Stimulated activated CD8-positive, alpha-beta memory T cell treated with anti-CD3 and anti-CD28 coated beads, Interleukin-2, amount 100 ng/mL, for 1 hour (primary cell): ENCODE measurements at regions not wholly inside any gene's neighbourhood (a gene's known extent, or its start where the extent isn't known, plus 50 kb on each side); places are given as distances from the start of the nearest gene placed in this dataset.

ENCODE experiments used
- DNase-seq, 2 donors: peaks; one replicate each; pipeline ENCODE4 v3.0.0-alpha.2; 2020; ENCODE audit warnings: low read depth in 2 of 2

DNA sequence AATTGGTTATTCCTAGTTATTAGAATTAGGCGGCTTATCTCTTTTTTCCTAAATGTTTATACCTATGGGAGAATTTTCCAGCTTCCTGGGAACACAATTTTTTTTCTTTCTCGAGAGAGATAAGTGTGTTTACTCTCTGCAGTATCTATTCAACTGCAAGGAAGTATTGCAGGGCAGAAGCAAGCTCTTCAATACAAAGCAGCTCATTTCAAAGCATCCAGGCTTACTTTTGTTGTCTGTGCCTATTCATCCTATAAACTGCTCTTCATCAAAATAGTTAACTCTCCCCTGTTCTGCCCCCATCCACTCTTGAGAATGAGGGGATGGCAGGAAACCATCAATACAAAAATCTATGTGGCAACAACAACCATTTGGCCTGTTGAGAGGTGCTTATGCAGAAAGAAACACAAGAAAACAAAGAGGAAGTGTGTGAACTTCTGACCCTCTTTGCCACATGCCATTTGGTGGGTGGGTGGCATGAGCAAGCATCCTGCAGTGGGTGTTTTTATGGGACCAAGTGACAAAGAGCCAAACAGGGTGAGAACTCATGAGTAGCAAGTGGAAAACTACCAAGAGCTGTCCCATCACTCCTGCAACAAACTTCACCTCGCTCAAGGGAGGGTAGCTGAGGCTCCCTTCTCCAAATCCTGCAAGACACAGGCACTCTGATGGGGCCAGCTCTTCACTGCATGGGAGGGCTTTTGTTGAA is 50.6 kb upstream of the MRPS6 start:
- no peak for DNase-seq

GRCh38 chr21:34021726-34022125 is 51.7 kb upstream of the MRPS6 start:
- DNase-seq: no peak

- no peak for DNase-seq
Observed at GRCh38 chr21:34020983-34021553, 52.3 kb upstream of the MRPS6 start.

DNA sequence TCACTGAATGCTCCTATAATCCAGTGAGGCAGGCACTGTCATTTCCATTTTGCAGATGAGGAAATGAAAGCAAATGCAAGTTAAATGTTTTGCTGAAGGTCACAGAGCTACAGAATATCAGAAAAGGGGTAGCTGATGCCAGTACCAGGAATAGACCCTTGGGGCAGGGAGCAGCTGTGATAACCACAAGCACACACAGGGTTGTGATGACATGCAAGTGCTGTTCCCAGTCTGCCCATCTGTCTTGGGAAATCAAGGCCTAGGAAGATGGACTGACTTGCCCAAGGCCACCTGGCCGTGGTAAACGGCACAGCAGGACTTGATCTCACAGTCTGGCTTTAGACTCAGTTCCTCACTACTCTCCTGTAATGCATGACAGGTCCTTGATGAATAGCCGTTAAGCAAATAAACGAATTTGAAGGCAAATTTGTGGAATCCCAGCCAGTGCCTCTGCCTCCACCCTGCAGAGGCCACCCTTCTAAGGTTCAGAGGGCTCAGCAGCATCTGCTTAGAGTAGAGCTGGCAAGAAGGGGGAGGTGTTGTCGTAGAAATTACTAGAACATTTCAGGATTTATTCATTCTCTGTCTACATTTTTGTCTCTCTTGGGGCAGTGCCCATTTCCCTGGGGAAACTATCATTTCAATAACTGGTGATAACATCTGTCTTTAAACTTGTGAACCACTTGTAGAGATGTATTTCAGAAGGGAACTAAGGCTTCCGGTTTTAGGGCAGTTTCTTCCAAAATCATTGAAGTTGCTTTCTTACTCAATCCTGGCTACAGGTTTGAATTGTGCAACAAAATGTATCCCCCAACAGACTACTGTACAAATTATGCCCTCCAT is 53.2 kb upstream of the MRPS6 start:
- DNase-seq: no peak

GRCh38 chr21:34019402-34019801 is 54.0 kb upstream of the MRPS6 start:
- no peak for DNase-seq

GRCh38 chr21:34018910-34019309 is 54.5 kb upstream of the MRPS6 start:
- DNase-seq: no peak

DNA sequence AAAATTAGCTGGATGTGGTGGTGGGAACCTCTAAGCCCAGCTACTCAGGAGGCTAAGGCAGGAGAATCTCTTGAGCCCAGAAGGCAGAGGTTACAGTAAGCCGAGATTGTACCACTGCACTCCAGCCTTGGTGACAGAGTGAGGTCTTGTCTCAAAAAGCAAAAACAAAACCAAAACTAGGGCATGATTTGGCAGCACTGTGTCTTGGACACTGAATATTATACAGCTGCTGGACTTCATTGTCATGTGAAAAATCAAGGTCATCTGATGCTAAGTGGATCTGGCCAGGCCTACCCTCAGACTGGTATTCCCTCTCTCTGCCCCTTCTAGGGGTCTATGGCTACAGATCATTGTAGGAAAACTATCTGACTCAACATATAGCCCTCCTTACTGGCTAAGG is 55.2 kb upstream of the MRPS6 start:
- no peak for DNase-seq

DNA sequence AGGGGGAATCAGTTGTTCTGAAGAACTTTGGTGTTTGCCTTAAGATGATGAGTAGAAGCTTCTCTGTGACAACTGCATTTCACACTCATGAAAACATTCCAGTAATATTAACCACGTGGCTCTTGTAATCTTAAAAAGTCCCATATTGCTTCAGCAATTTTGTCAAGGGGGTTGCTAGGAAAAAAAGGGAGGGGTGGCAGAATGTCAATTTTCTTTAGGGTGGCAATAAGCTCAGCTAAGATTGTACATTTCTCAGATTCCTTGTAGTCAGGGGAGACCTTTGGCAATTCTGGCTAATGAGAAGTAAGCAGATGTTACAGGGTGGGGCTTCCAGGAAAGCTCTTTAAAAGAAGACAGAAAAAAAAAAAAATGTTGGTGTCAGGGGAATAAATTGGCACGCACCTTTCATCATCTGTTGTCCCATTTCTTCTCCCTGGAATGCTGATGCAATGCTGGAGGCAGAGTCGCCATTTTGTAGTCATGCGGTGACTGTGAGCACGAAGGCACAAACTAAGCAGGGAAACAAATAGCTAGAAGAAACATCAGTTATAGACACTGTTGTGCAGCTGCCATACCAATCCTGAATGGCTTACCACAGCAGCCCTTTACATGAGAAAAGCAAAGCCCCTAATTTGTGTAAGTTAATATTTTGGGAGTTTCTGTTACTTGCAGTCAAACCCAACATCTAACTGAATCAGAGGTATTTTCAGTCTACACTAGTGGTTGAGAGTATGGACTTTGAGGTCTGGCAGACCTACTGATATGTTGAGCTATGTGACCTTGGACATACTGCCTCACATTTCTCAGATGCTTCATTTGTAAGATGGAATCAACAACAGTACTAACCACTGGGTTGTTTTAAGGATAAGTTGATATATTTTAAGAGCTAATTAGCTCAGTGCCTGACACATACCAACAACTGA is 56.1 kb upstream of the MRPS6 start:
- no peak for DNase-seq

DNA sequence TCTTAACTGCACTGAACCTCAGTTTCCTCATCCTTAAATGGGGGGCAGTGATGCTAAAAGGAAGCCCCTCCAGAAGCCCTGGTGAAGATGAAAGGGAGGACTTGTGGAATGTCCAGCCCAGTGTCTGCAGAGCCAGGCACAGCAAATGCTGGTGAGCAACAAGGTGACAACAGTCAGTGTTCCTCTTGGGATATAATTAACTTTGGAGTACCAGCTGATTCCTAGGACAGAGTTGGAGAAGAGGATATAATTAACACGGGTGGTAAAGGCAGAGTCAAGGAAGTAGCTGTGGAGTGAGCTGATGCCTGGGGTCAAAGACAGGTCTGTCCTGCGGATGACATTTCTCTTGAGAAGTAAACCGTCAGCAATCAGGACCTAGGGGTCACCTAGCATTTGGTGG is 60.7 kb upstream of the MRPS6 start:
- no peak for DNase-seq

DNA sequence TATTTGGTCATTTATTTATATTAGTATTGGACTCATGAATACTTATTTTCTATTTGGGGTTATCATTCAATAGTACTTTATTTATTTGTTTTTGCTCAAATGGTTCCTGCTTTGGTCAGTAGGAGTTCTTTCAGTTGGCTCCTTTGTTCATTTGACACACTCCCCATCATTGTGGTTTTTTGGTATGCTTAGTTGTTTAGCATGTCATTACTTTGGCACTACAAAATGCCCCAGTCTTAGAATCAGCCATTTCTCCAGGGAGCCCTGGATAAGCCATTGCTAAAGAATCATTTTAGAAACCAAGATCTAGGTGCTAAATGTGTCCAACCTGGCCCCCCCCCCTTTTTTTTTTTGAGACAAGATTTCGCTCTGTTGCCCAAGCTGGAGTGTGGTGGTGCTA is 61.7 kb upstream of the MRPS6 start:
- DNase-seq: no peak

DNA sequence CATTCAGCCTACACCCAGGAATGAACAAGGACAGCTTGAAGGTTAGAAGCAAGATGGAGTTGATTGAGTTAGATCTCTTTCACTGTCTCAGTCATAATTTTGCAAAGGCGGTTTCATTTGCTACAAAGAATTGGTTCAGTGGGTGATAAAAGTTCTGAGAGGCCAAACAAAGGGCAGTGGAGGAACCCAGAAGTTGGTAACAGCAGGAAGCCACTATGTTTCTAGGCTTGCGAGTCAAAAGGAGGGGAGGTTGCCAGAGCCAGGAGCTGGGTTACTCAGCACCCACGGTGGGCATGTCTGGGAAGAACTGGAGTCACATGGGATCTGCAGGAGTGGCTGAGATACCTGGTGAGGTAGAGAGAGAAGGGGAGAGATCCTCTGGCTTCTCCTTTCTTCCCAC is 64.2 kb upstream of the MRPS6 start:
- DNase-seq: no peak

GRCh38 chr21:34008618-34009017 is 64.8 kb upstream of the MRPS6 start:
- DNase-seq: no peak

GRCh38 chr21:34006611-34007168 is 66.7 kb upstream of the MRPS6 start:
- DNase-seq: no peak

GRCh38 chr21:34004974-34005373 is 68.4 kb upstream of the MRPS6 start:
- no peak for DNase-seq

- DNase-seq: no peak
Observed at GRCh38 chr21:34004013-34004938, 69.1 kb upstream of the MRPS6 start.

DNA sequence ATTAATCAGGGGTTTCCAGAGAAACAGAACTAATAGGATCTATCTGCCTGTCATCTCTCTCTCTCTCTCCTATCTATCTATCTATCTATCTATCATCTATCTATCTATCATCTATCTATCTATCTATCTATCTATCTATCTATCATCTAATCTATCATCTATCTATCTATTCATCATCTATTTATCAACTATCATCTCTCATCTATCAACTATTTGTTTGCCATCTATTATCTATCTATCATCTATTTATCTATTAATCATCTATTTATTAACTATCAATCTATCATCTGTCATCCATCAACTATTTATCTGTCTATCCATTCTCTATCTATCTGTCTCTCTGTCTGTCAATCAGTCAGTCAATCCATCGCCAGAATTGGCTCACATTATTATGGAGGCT is 70.0 kb upstream of the MRPS6 start:
- no peak for DNase-seq

DNA sequence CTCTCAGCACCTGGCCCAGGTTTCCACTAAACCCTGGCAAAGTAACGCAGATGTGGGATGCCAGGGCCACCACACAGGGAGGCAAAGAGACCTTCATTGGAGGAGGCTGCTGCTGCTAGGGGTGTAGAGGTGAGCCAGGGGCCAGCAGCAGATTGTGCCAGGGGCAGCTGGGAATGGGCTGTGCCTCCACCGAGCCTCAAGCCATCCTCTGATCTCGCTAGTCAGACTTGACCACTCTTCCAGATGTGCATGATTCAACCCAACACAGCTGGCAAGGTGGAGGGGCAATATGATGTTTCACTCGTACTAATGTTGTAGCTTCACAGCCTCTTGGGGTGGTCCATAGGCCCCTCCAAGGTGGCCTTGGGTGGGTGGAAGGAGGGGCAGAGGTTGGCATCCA is 73.0 kb upstream of the MRPS6 start:
- no peak for DNase-seq

GRCh38 chr21:33998809-33999208 is 74.6 kb upstream of the MRPS6 start:
- no peak for DNase-seq

DNA sequence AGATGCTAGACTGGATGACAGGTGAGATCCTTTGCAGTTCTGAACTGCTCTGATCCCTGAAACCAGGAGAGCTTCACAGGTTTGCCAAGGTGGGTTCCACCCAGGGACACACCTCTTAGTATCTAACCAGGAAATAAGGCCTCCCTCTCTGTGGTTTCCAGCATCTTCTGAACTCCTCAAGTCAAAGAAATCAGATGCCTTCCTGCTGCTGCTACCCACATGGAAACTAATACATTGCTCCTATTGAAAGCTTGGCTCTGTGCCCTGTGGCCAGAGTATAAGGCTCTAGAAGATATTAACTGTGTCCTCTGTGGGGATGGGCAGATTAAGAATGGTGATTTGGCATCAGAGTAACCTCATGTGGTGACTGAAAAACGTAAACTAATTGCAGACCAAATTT is 75.0 kb upstream of the MRPS6 start:
- no peak for DNase-seq

DNA sequence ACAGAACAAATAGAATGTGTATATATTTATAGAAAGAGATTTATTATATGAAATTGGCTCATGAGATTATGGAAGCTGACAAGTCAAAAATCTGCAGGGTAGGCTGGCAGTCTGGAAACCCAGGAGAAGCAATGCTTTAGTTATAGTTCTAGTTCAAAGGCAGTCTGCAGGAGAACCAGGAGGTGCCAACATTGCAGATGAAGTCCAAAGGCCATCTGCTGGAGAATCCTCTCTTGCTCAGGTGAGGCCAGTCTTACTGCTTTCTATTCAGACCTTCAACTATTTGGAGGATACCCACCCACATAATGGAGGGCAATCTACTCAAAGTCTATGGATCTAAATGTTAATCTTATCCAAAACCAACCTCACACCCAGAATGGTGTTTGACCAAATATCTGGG is 75.9 kb upstream of the MRPS6 start:
- DNase-seq: no peak

GRCh38 chr21:33994373-33994772 is 78.8 kb upstream of the ATP5PO start:
- DNase-seq: no peak
